PC-9 (cell line): ENCODE measurements at regions not wholly inside any gene's neighbourhood (a gene's known extent, or its start where the extent isn't known, plus 50 kb on each side); places are given as distances from the start of the nearest gene placed in this dataset.

Experiments used
- EZH2 ChIP-seq: fragments of 200-600 bp; sonication (generic); IDR thresholded peaks from 2 replicates; pipeline ENCODE4 v1.8.0; 2017; ENCODE audit warnings: antibody characterized with exemption, low read depth
- TF ChIP-seq, protein P1 (sequence below): fragments of 200-600 bp; sonication (generic); conservative IDR thresholded peaks from 2 replicates; pipeline ENCODE4 v1.6.1; 2017; ENCODE audit warnings: mixed run types, antibody characterized with exemption, mild to moderate bottlenecking, moderate library complexity

DNA sequence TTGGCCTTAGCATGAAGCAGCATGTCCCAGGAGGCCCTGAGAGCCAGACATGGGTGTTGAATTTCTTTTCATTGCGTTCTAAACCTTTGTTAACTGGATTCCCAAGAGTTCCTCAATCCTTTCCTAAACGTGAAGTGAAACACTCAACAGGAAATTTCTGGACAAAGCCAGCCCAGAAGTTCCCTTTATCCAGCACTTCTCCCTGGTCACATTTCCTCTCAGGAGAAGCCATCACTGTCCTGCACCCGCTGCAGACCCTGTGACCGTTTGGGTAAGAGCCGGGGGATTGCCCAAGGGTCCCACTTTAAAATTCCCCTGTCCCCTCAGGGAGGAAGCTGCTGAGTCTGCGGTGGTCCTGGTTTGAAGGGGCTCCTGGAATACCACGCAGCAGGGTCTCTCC lies 88.0 kb upstream of the ZPBP start:
- TF ChIP-seq EZH2, result no peak
- TF ChIP-seq, protein P1, sequence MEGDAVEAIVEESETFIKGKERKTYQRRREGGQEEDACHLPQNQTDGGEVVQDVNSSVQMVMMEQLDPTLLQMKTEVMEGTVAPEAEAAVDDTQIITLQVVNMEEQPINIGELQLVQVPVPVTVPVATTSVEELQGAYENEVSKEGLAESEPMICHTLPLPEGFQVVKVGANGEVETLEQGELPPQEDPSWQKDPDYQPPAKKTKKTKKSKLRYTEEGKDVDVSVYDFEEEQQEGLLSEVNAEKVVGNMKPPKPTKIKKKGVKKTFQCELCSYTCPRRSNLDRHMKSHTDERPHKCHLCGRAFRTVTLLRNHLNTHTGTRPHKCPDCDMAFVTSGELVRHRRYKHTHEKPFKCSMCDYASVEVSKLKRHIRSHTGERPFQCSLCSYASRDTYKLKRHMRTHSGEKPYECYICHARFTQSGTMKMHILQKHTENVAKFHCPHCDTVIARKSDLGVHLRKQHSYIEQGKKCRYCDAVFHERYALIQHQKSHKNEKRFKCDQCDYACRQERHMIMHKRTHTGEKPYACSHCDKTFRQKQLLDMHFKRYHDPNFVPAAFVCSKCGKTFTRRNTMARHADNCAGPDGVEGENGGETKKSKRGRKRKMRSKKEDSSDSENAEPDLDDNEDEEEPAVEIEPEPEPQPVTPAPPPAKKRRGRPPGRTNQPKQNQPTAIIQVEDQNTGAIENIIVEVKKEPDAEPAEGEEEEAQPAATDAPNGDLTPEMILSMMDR, result no peak
